ENCODE measurements at regions not wholly inside any gene's neighbourhood (a gene's known extent, or its start where the extent isn't known, plus 50 kb on each side); places are given as distances from the start of the nearest gene placed in this dataset.

DNA sequence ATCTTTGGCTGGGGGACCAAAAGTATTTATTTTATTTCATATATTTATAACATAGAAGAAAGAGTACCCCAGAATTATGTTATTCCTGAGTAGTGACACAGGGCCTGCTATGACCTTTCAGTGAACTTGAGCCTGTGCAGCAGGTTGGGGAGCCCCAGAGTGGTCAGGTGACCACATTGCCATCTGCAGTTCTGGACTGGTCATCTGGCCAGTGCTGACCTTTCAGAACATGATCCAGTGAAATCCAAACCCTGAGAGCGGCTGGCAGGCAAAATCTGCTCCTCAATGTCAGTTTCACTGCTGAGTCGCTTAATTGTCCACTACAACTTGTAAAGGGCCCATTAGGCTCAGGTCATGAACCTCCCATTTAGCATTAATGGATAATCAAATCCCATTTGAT, 336.7 kb upstream of the KCNH7 start:
- Histone ChIP-seq H2AFZ (ENCODE audit: low read depth) (no peak overlapping the region), H3K27me3 (ENCODE audit: insufficient read depth, low read depth) (no peaks in the 10 kb centered on the region), H4K20me1 (ENCODE audit: insufficient read depth) (no peaks in the 10 kb centered on the region), H3K4me3 (IDR thresholded peaks at IDR 0.05; ENCODE audit: insufficient read depth, low read depth, low read length) (no peak overlapping the region), H3K4me2 (no peak overlapping the region), H3K27ac (no peak overlapping the region), H3K9ac (no peak overlapping the region), H3K79me2 (ENCODE audit: insufficient read depth, low read depth) (no peaks in the 10 kb centered on the region), H3K36me3 (ENCODE audit: insufficient read depth) (no peaks in the 10 kb centered on the region), H3K4me1 (ENCODE audit: low read depth, poor library complexity, severe bottlenecking) (no peaks in the 10 kb centered on the region)
- TF ChIP-seq, protein P1, sequence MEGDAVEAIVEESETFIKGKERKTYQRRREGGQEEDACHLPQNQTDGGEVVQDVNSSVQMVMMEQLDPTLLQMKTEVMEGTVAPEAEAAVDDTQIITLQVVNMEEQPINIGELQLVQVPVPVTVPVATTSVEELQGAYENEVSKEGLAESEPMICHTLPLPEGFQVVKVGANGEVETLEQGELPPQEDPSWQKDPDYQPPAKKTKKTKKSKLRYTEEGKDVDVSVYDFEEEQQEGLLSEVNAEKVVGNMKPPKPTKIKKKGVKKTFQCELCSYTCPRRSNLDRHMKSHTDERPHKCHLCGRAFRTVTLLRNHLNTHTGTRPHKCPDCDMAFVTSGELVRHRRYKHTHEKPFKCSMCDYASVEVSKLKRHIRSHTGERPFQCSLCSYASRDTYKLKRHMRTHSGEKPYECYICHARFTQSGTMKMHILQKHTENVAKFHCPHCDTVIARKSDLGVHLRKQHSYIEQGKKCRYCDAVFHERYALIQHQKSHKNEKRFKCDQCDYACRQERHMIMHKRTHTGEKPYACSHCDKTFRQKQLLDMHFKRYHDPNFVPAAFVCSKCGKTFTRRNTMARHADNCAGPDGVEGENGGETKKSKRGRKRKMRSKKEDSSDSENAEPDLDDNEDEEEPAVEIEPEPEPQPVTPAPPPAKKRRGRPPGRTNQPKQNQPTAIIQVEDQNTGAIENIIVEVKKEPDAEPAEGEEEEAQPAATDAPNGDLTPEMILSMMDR (conservative IDR thresholded peaks at IDR 0.05; ENCODE audit: low read depth, low read length), result no peak

DNA sequence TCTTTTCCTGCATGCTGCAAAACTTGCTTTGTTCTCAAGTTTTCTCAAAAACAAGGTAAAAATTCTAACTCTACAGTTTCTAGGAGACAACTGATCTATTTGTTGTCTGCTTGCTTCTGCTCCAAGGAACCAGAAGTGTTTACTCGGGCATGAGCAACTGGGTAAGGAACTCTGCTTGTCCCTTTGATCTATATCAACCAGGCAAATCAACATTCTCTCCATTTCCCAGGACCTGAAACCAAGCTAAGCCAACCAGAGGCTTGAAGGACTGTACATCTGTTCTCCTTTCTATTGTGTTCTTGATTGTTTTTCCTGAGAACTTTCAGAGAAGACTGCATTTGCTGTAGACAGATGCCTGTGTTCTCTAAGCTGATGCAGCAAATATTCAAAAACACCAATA, 335.0 kb upstream of the KCNH7 start:
- no peak overlapping the region for H3K4me2 ChIP-seq
- TF ChIP-seq, protein P1 (conservative IDR thresholded peaks at IDR 0.05; ENCODE audit: low read depth, low read length), result no peak
- no peak overlapping the region for H3K27ac ChIP-seq
- H3K4me3 ChIP-seq (IDR thresholded peaks at IDR 0.05; ENCODE audit: insufficient read depth, low read depth, low read length), result no peak overlapping the region
- H3K9ac ChIP-seq, result no peak overlapping the region
- no peaks in the 10 kb centered on the region for H3K36me3 ChIP-seq (ENCODE audit: insufficient read depth)
- H2AFZ ChIP-seq (ENCODE audit: low read depth), result no peak overlapping the region
- no peaks in the 10 kb centered on the region for H4K20me1 ChIP-seq (ENCODE audit: insufficient read depth)
- no peaks in the 10 kb centered on the region for H3K27me3 ChIP-seq (ENCODE audit: insufficient read depth, low read depth)
- H3K4me1 ChIP-seq (ENCODE audit: low read depth, poor library complexity, severe bottlenecking), result no peaks in the 10 kb centered on the region
- no peaks in the 10 kb centered on the region for H3K79me2 ChIP-seq (ENCODE audit: insufficient read depth, low read depth)

DNA sequence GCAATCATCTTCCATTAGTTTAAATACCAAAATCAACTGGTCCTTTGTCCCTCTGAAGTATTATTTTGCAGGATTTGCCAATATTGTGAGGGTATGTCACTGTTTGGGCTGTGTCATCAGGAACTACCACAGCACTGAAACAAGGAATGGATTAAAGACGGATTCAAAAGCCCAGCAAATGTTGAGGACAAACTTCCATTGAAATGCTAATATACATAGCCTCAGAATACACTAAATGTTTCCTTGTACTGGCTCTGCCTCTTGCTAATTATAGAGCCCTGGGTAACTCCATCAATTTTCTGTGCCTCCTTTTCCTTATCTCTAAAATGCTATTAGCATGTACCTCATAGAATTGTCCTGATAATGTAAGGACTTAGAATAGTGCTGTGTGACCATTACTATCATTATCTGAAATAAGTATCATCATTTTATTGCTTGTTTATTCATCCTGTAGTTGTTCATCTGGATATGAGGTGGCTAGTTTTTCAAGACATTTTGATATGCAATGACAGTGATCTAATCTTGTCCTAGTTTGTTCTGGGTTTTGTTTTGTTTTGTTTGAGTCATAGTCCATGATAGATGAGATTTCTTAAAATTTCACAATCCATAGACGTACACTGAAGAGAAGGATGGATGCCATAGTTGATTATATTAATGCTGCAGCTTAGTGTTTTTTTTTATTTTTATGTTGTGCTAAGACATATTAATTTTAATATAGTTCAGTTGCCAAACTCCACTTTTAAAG, 333.4 kb upstream of the KCNH7 start:
- no peaks in the 10 kb centered on the region for H3K27me3 ChIP-seq (ENCODE audit: insufficient read depth, low read depth)
- no peak overlapping the region for H3K4me2 ChIP-seq
- no peaks in the 10 kb centered on the region for H3K4me1 ChIP-seq (ENCODE audit: low read depth, poor library complexity, severe bottlenecking)
- H3K27ac ChIP-seq, result no peak overlapping the region
- H3K9ac ChIP-seq, result no peak overlapping the region
- H2AFZ ChIP-seq (ENCODE audit: low read depth), result no peak overlapping the region
- TF ChIP-seq, protein P1 (conservative IDR thresholded peaks at IDR 0.05; ENCODE audit: low read depth, low read length), result no peak
- no peak overlapping the region for H3K4me3 ChIP-seq (IDR thresholded peaks at IDR 0.05; ENCODE audit: insufficient read depth, low read depth, low read length)
- H3K79me2 ChIP-seq (ENCODE audit: insufficient read depth, low read depth), result no peaks in the 10 kb centered on the region
- no peaks in the 10 kb centered on the region for H4K20me1 ChIP-seq (ENCODE audit: insufficient read depth)
- no peaks in the 10 kb centered on the region for H3K36me3 ChIP-seq (ENCODE audit: insufficient read depth)

DNA sequence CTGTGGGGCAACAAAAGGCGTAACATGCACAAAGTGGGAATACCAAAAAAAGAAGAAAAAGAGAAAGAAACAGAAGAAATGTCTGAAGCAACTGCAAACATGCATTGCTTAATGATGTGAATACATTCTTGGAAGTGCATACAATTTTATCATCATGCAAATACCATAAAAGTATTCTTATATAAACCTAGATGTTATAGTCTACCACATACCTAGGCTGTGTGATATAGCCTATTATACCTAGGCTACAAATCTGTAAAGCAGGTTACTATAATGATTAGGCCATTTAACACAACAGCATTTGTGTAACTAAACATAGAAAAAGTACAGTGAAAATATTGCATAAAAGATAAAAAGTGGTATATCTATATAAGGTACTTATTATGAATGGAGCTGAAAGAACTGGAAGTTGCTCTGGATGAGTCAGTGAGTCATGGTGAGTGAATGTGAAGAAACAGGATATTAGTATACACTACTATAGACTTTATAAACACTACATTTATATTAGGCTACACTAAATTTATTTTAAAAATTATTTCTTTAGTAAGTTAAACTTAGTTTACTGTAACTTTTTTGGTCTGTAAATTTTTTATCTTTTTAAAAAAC, 319.4 kb upstream of the KCNH7 start:
- Histone ChIP-seq H3K36me3 (ENCODE audit: insufficient read depth) (no peaks in the 10 kb centered on the region), H2AFZ (ENCODE audit: low read depth) (no peak overlapping the region), H4K20me1 (ENCODE audit: insufficient read depth) (no peaks in the 10 kb centered on the region), H3K4me1 (ENCODE audit: low read depth, poor library complexity, severe bottlenecking) (no peaks in the 10 kb centered on the region), H3K9ac (no peak overlapping the region), H3K27ac (no peak overlapping the region), H3K4me2 (no peak overlapping the region), H3K4me3 (IDR thresholded peaks at IDR 0.05; ENCODE audit: insufficient read depth, low read depth, low read length) (no peak overlapping the region), H3K27me3 (ENCODE audit: insufficient read depth, low read depth) (no peaks in the 10 kb centered on the region), H3K79me2 (ENCODE audit: insufficient read depth, low read depth) (no peaks in the 10 kb centered on the region)
- TF ChIP-seq, protein P1 (conservative IDR thresholded peaks at IDR 0.05; ENCODE audit: low read depth, low read length), result no peak
